OCI-LY3 (cell line): ENCODE measurements at regions not wholly inside any gene's neighbourhood (a gene's known extent, or its start where the extent isn't known, plus 50 kb on each side); places are given as distances from the start of the nearest gene placed in this dataset.

Experiments
- EZH2phosphoT487 ChIP-seq: fragments of 200-600 bp; shearing (Covaris generic); IDR thresholded peaks from 2 replicates; pipeline ENCODE4 v1.6.1; 2018; ENCODE audit warnings: antibody characterized with exemption, mixed run types, low read depth
- TF ChIP-seq, protein P1 (sequence below): fragments of 200-600, 300-600 bp; sonication (generic); IDR thresholded peaks from 2 replicates; pipeline ENCODE4 v1.5.1; 2014; ENCODE audit warnings: antibody characterized with exemption, low read length, low read depth

DNA sequence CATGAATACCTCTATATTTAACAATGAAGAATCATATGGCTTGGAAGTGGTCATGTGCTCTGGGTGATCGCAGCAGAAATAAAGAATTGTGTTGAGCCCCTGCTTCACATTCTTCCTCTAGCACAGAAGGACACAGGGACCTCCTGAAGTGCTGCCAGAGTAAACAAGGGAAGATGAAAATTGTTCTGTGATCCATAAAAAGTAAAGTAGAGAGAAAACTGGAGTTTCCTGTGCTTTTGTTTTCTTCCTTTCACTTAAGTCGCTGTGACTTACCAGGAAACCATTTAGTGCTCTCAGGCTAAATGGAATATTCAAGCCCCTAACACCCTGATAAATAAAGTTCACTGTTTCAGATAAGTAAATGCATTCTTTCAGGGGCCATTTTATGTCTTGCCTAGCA lies 1173.6 kb upstream of the CHAC2 start:
- TF ChIP-seq, protein P1, sequence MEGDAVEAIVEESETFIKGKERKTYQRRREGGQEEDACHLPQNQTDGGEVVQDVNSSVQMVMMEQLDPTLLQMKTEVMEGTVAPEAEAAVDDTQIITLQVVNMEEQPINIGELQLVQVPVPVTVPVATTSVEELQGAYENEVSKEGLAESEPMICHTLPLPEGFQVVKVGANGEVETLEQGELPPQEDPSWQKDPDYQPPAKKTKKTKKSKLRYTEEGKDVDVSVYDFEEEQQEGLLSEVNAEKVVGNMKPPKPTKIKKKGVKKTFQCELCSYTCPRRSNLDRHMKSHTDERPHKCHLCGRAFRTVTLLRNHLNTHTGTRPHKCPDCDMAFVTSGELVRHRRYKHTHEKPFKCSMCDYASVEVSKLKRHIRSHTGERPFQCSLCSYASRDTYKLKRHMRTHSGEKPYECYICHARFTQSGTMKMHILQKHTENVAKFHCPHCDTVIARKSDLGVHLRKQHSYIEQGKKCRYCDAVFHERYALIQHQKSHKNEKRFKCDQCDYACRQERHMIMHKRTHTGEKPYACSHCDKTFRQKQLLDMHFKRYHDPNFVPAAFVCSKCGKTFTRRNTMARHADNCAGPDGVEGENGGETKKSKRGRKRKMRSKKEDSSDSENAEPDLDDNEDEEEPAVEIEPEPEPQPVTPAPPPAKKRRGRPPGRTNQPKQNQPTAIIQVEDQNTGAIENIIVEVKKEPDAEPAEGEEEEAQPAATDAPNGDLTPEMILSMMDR = no peak
- TF ChIP-seq EZH2phosphoT487 = no peak
